ENCODE measurements at regions not wholly inside any gene's neighbourhood (a gene's known extent, or its start where the extent isn't known, plus 50 kb on each side); places are given as distances from the start of the nearest gene placed in this dataset.

- Histone ChIP-seq H3K4me1 (peaks cover 0 to 16% (median 5%) of the 10 kb centered on the region in 4 donors), H3K9me3 (no peaks in the 10 kb centered on the region), H3K4me3 (no peak overlapping the region), H3K27ac (no peak overlapping the region), H3K27me3 (peaks cover 0 to 10% of the 10 kb centered on the region in 2 donors), H3K36me3 (no peaks in the 10 kb centered on the region)
- DNase-seq: no peak
- no peak for TF ChIP-seq POLR2A (IDR thresholded peaks at IDR 0.05)
- TF ChIP-seq CTCF (IDR thresholded peaks at IDR 0.05): no peak
Observed at GRCh38 chr1:47510282-47510811, 72.5 kb downstream of the FOXD2 start.

DNA sequence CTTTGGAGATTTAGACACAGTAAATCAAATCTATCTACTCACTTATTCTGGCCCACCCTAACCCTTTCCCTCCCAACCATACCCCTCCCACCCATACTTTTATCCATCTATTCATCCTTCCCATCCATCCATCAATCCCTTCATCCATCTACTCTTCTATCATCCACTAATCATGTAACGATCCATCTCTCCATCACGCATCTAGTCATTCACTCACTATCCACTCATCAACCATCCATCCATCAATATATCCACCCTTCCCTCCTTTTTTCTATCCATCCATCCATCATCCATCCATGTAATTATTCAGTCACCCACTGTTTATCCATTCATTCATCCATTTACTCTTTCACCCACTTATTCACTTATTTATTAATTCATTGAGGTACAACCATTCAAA, 74.0 kb downstream of the FOXD2 start:
- H3K9me3 ChIP-seq: no peaks in the 10 kb centered on the region
- H3K36me3 ChIP-seq: no peaks in the 10 kb centered on the region
- H3K4me1 ChIP-seq: peaks cover 0 to 16% (median 5%) of the 10 kb centered on the region in 4 donors
- no peak overlapping the region for H3K27ac ChIP-seq
- no peak for DNase-seq
- H3K27me3 ChIP-seq: peaks cover 0 to 10% of the 10 kb centered on the region in 2 donors
- TF ChIP-seq CTCF (IDR thresholded peaks at IDR 0.05) (no peak), POLR2A (IDR thresholded peaks at IDR 0.05) (no peak)
- H3K4me3 ChIP-seq: no peak overlapping the region

DNA sequence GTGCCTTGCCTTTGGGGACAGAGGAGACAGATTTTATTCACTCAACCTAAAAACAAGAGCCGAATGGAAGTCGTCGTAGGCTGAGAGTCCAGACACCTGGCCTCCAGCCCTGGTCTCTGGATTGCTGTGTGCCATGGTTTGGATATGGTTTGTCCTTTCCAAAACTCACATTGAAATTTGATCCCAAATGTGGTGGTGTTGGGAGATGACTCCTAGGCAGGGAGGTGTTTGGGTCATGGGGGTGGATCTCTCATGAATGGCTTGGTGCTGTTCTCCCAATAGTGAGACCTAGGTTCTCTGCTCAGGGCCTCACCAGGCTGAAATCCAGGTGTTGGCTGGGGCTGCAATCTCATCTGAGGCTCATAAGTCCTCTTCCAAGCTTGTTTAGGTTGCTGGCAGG, 75.5 kb downstream of the FOXD2 start:
- Histone ChIP-seq H3K27ac (no peak overlapping the region), H3K27me3 (peaks cover 0 to 2% of the 10 kb centered on the region in 2 donors), H3K4me1 (peaks cover 0 to 8% (median 1%) of the 10 kb centered on the region in 4 donors), H3K36me3 (no peaks in the 10 kb centered on the region), H3K4me3 (no peak overlapping the region), H3K9me3 (no peaks in the 10 kb centered on the region)
- no peak for DNase-seq
- no peak for TF ChIP-seq POLR2A (IDR thresholded peaks at IDR 0.05)
- no peak for TF ChIP-seq CTCF (IDR thresholded peaks at IDR 0.05)

GRCh38 chr1:47514229-47514628, 76.4 kb downstream of the FOXD2 start:
- no peaks in the 10 kb centered on the region for H3K36me3 ChIP-seq
- H3K27me3 ChIP-seq: no peaks in the 10 kb centered on the region
- H3K9me3 ChIP-seq: no peaks in the 10 kb centered on the region
- no peaks in the 10 kb centered on the region for H3K4me1 ChIP-seq
- H3K27ac ChIP-seq: no peak overlapping the region
- DNase-seq: no peak
- no peak overlapping the region for H3K4me3 ChIP-seq
- no peak for TF ChIP-seq POLR2A (IDR thresholded peaks at IDR 0.05)
- TF ChIP-seq CTCF (IDR thresholded peaks at IDR 0.05): no peak

DNA sequence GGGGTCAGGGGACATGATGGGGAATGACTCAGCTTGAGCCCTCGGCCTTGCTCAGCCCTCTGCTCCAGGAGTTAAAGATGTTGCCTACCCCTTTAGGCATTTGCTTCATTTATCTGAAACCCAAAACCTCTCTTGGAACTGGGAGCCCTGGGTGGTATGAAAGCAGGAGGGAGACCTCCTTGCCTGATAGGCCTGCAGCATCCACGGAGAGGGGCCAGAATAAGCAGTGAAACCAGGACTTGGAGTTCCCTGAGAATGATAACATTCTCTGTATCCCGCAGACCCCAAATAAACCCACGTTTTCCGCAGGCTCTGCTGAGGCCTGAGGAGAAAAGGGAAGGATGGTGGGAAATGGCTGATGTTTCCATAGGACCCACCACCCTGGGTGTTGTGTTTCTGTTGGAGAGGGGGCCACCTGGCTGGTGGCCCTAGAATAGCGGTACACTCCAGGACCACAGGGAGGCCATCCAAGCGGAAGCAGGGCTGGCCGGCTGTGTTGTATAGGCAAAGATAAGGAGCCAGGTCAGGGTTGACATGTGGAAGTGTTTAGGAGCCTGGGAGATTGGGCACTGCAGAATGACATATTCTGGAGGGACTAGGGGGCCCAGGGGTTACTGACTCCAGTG, 77.4 kb downstream of the FOXD2 start:
- Histone ChIP-seq H3K9me3 (no peaks in the 10 kb centered on the region), H3K36me3 (no peaks in the 10 kb centered on the region), H3K4me3 (no peak overlapping the region), H3K27ac (no peak overlapping the region), H3K4me1 (no peaks in the 10 kb centered on the region), H3K27me3 (no peaks in the 10 kb centered on the region)
- no peak for DNase-seq
- TF ChIP-seq POLR2A (IDR thresholded peaks at IDR 0.05) (no peak), CTCF (IDR thresholded peaks at IDR 0.05) (no peak)

Measured in Peyer's patch (tissue), 4 donors.